T follicular helper cell (primary cell): ENCODE measurements at regions not wholly inside any gene's neighbourhood (a gene's known extent, or its start where the extent isn't known, plus 50 kb on each side); places are given as distances from the start of the nearest gene placed in this dataset.

Experiments used
- DNase-seq: peaks from one replicate; pipeline ENCODE4 v3.0.0-alpha.2; 2020; ENCODE audit warnings: low read depth

DNA sequence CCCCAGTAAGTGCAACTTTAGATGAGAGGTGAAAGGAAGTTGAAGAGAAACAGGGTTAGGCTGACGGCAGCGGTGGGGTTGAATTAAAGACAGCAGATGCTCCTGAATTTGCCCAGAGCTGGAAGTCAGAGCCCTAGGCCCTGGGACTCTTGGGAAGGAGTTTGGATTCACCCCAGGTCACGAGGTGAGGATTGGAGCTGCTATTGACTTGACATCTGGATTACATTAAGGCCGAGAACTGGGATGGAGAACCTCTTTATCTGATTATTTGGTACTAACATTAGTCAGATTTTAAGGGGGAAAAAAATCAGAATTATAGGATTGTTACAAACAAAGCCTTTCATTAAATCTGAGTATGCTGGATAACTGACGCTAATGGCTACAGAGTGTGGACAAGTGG is 367.2 kb downstream of the ZNF536 start:
- no peak for DNase-seq

DNA sequence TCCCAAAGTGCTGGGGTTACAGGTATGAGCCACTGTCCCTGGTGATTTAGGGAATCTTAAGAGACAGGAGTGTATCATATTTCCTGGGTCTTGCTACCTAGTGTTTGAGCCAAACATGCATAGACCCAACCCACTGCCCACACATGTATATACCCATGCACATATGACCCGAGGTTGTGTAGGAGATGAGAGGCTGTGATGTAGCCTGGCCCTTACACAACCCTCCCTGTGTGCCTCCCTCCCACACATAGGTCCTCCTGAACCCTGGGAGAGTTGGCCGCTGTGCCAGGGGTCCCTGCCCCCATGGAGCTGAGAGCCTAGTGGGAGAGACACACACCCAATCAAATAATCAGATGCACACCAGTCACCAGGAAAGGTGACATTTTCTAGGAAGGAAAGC is 365.9 kb downstream of the ZNF536 start:
- no peak for DNase-seq

DNA sequence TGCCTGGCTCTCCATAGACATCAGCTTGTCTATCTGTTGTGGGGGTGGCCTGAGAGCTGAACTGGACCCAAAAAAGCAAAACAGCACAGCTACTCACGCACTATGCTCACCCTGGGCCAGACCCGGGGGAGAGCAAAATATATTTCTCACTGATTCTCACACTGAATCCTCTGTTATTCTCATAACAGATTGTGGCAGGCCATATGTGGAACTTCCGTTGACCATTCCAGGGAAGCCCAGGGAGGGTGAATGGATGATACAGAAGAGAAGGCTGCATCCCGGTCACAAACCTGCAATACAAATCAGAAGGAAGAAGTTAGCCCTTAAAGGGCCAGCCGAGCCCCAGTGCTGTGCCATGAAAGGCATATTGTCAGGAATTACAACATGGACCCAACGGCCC is 362.5 kb downstream of the ZNF536 start:
- no peak for DNase-seq

DNA sequence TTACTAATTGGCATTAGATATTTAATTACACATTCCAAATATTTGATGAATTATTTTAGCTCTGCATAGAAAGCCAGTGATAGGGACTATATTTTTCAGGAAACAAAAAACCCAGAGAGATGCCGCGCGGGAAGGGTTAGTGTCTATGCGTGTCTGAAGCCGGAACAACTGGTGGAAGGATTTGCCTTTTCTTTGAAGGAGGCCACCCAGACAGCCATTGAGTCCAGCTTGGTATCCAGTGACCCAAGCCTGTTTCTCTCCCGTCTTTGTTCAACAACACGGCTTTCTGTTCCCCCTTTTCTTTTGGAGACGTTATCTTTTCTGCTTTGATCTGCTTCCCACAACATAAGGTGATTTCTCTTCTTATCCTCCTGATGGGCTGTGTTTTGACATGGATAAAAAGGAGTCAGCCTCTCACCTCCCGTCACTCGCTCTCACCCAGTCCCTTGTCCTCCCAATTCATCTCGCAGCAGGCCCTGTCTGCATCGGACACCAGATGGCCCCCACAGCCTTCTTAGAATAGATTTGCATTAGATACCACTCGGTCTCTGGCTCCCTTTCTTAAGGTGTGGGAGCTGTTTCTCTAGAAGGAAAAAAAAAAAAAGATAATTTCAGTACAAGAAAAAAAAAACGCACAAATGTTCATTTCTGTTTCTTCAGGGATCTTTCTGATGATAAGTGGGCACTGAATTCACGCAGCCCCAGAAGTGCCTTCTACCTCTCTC is 361.8 kb downstream of the ZNF536 start:
- DNase-seq: no peak

DNA sequence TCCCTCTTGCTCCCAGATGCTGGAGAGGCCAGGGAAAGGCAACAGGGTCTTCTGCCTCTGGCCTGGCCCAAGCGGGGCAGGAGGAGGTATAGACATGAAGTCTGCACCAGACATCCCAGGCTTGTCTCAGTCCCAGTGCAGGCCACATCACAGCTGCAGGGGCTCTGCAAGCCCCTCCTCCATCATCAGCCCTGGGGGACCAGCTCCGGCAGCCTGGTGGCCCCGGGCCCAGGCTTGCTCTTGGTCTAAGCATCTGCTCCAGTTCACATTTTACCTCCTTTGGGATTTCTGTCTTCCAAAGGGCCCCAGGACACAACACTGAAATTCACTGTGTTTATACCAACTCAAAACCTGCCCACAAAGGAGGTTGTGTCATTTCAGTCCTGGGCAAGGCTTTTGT is 359.4 kb downstream of the ZNF536 start:
- DNase-seq: no peak

DNA sequence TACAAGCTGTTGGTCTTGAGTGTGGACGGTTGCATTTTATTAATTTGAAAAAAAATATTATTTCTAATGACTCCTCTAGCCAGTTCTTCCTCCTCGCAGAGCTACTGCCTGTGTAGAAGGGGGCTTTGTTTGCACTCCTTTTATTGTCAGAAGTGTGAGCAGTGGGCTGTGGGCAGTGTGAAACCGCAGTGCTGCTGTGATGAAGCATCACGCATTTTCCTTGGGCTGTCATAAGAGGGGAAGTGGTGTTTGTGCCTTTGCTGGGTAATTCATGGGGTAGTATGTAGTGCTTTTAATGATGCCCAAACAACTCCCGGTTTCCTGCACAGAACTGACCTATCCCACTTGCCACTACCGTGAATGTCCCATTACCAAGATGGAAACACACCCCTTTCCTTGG is 357.3 kb downstream of the ZNF536 start:
- DNase-seq: no peak

DNA sequence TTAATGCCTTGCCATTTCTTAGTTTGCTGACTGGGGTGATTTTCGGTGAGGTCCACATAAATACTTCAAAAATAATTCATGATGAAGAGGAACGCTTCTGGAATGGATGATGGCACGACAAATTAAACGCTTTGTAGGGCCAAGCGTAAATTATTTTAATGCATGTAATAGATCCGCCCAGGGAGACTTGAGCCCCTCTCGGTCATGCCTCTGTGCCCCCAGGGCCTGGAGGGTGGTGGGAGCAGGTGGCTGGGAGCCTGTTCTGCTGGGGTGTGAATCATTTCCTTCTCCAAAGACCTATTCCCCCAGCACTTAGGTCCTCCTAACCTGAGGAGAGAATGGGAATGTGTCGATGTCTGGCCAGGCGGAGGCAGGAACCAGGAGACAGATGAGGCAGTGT is 350.6 kb downstream of the ZNF536 start:
- no peak for DNase-seq

DNA sequence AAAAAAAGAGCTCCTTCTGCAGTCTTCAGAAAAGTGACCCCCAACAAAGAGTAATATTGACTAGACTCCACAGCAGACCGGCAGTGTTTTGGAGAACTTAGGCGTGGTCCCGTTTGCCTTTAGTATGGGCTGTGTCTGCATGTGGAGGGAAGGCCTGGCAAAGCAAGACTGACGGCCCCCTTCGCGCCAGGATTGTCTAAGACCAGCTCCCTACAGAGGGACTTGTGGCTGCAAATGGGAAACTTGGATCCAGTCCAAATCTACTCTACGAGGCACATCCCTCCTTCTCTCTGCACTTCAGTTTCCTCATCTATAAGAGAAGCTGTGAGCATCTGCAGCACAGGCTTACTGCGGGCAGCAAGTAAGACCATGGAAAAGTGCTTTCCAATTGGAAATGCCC is 350.0 kb downstream of the ZNF536 start:
- no peak for DNase-seq

DNA sequence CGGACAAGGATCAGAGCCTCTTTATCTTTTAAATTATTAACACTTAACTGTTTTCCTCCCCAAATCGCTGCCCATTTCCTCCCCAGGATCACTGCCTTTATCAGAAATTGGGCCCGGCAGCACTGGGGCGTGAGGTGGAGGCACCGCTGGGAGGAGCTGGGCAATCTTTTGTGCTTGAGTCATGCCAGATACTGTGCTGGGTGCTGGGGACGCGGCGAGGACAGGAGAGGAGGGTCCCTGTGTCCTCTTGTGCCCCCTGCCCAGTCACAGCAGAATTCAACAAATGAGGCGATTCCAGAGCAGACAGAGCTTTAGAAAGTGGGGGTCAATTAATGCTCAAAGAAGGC is 347.8 kb downstream of the ZNF536 start:
- no peak for DNase-seq

DNA sequence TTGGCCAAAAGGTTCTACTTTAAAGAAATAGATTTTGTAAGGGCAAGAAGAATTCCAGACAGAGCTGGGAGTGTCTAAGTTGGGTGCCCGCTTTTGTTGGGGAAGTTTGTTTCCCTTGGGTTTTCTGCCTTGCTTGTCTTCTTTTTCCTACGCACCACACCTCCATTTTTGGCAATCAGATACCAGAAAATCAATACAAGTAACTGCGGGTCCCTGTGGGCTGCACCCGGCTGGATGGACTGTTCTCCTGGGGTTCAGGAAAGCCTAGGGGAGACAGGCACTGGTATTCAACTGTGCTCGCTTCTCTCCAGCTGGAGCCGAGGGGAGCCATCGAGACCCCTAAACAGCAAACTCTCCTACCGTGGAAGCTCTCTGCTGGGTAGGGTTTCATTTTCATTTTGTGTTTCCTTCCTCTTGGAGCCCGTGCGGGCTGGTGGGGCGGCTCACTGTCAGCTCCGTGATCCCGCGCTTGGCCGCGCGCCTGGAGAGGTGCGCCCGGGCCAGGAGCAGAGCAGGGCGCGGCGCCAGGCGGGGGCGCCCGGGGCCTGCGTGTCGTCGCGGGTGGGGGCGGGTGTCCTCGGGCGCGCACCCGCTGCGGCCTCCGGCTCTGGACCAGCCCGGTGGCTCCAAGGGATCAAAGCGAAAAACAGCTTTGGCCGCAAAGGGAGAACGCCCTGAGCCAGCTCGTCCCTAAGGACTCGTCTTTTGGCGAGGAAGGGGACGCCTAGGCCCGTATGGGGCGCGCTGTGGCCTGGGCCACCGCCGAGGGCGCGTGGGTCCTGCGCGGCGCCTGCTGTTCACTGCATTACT is 347.2 kb downstream of the ZNF536 start:
- no peak for DNase-seq

DNA sequence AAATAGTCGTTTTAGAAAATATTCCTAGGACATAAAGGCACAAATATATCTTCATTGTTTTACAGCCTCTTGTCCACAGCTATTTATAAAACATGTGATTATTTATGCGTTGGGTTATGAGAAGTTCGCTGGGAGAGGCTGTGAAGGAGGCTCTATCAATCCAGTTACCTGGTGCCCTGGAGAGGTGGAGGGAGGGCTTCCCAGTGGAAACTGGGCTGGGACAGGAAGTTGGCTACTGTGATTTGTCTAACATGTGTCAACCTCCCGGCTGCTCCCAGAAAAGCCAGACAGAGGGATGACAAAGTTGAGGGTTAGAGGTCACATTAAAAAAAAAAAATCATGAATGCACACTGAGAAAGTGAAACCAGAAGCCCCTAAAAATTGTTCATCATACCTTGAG is 346.5 kb downstream of the ZNF536 start:
- no peak for DNase-seq

DNA sequence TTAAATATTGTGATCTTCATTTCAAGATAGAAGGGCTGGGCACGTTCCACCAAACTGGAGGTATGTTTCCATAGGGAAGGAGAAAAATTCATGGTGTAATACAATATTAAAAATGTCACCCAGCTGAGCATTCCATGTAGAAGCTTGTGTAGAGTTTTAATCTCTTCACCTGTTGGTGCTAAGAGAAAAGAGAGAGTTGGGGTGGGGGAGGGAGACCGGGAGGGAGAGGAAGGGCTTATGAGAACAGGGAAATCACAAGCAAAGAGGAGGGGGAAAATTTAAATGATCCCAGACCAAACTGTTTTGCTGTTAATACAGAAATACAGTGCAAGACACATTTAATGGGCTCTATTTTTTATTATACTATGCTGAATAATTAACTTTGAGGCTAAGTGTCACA is 345.8 kb downstream of the ZNF536 start:
- DNase-seq: no peak

DNA sequence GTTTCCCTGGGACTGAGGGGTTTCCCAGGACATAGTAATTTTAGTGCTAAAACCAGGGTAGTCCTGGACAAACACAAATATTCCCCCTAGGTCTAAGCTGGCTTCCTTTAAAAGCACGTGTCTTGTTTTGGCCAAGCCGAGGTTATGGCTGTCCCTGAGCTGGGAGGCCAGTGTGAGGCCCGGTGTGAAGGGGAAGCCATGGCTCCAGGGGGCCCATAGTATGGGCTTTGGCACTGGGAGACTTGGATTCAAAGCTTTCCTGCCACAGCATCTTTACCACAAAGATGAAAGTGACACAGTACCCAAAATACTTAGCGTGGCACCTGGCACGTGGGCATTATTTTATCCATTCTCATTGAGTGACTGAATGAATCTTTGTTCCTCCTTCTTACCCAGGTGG is 345.2 kb downstream of the ZNF536 start:
- DNase-seq: no peak

DNA sequence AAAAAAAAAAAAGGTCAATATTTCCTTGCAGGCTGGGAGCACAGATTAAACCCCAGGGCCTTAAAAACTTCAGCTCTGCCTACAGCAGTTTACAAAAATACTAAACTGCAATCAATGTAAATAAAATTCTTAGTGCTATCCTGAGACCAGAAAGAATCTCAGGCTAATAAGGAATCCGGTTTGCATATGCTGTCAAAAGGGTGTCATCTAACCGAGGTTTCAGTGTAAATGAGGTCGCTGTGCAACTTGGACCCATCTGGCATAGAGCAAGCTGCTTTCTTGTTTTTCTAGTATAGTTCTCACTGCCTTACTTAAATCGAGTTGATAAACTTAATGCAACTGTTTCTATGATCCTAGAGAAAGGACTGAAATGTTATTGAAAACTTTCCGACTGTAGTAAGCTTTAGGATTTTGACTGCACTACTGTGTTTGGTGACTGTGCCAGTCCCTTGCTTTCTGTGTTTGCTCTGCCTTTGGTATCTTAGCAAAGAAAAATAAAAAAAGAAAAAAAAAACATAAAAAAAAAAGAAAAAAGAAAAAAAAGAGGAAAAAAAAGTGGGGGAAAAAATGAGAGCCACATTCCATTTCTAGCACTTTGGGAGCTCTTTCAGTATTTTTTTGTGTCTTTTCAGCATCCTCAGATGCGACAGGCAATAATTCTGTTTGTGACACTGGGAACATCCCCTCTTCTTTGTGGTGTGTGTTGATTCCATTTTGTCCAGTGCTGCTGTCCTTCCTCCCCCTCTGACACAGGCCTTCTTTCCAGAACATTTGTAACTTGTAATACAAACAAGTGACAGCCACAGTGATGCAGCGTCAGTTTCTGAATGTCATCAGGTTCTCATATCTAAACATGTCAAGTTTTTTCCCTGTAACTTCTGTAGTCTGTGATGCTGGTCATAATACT is 340.5 kb downstream of the ZNF536 start:
- no peak for DNase-seq

DNA sequence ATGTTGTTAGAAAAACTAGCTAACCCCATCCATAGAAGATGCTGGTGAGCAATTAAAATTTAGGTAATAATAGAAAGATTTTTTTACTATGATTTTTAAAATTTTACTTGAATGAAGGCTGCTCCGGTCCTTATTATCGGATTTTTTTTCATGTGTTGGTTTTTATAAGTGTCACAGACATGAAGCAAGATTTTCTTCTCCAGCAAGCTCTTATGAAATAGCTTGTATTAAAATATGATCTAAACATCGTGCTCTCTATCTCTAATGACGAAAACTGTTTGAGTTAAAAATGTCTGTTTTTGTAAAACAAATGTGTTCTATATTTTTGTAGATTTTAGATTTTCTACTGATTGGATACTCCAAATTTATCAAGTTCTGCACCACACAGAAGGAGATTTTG is 339.6 kb downstream of the ZNF536 start:
- no peak for DNase-seq

DNA sequence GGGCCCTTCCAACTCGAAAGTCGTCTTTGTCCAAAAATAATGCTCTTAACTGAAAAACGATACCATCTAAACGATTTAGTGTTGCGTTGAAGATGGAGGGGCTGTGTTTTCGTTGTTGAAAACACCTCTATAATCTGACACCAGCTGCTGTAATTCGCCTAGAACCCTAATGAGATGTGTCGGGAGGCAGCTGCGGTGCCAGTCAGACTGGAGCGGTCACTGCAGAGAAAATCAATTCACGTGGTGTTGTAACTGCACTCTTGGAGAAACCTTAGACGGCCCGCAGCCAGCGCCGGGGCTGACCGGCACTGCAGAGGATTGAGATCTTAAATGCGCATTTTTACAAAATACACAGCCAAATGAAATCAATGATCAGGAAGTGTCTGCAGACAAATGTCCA is 339.1 kb downstream of the ZNF536 start:
- DNase-seq: no peak

DNA sequence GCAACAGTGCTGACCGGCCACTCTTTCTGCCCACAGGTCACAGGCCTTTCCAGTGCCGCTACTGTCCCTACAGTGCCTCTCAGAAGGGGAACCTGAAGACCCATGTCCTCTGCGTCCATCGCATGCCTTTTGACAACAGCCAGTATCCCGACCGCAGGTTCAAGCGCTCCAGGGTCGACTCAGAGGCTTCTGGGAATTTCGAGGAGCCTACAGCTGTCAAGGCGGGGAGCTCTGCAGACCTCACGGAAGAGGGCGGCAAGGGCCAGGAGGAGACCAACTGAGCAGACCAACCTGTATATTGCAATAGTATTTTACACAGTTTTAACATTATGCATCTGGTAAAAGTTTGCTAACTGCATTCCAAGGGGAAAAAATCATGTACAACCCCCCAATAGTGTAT is 338.5 kb downstream of the ZNF536 start:
- no peak for DNase-seq

DNA sequence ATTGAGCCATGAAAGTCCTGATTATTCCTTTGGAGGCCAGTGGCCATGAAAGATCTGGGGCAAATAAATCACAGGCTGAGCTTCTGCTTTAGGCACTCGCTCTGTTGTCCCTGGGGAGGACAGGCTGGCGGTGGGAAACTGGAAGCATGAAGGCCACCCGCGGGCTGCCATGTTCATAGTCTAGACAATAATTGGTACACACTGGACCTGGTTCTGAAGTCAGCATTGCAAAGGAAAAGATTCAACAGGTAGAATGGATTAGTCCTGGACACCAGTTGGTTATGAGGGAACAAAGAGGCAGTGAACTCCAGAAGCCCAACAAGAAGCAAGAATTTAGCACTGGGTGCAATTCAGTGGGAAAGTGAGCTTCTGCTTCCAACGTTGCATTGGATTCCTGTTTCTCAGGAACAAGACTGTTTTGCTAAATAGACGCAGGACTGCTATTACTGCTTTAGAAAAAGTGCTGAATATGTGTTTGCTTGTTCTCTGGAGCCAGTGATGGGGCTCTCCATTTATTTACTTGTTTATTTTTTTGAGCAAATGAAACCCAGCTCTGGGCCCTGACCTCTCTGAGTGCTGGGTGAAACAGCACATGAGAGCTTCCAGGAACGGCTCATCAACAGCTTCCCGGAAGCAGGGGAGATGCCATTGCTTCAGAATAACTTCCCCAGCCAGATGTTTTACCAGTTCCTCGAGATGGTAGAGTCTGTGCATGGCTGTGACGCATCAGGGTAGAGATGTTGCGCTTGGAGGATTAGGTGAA is 336.4 kb downstream of the ZNF536 start:
- DNase-seq: no peak

DNA sequence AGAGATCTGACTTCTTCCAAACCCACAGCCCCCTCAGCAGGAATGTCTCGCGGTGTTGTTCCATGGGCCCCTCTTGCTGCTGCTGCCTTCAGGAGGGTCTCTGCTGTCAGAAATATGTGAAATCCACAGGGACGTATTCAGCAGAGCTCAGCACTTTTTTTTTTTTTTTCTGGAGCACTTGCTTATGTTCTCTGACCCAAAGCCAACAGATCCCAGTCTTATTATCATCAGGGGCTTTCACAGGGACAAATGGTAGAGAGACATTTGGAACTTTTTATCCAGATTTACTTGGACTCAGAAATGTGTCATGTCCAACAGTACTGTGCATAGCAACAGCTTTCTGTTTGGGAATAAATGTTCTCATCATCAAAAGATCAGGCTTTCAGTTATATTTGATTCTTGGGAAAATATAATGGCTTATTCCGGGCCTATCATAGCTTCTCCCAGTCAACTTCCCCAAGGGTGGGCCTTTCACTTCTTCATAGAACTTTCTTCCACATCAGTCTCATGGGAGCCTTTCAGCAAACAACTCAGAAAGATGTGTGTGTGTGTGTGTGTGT is 332.7 kb downstream of the ZNF536 start:
- no peak for DNase-seq

DNA sequence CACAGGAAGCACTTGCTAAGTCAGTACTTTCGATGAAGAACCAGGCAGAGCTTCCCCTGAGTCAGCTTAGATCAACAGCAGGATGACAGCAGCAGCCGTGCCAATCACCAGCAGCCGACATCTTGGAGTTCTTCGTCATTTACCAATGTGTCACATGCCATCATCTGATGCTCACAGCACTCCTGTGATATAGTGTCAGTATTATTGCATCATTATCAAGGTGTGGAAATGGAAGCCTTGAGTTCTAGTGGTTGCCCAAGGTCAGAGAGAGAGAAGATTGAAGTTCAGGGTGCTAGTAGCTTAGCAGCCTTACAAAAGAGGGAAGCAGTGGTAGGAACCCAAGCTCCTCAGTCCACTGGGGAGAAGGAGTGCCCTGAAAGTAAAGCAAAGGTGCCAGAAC is 331.5 kb downstream of the ZNF536 start:
- DNase-seq: no peak

DNA sequence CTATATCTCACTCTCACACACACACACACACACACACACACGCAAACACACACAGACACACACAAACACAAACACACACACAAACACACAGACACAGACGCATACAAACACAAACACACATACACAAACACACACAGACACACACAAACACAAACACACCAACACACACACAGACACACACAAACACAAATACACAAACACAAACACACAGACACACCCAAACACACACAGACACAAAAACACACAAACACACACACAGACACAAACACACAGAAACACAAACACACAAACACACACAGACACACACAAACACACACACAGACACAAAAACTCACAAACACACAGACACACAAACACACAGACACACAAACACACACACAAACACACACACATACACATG is 329.0 kb downstream of the ZNF536 start:
- no peak for DNase-seq

DNA sequence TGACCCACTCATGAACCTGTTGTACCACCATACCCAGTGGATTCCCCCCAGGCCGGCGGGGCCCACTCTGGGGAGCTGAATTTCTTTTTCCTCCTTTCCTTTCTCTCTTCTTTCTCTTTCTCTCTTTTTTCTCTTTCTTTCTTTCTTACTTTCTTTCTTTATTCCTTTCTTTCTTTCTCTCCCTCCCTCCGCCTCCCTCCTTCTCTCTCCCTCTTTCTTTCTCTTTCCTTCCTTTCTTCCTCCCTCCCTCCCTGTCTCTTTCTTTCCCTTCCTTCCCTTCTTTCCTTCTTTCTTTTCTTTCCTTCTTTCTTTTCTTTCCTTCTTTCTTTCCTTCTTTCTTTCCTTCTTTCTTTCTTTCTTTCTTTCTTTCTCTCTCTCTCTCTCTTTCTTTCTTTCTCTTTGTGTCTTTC is 327.7 kb downstream of the ZNF536 start:
- DNase-seq: no peak
